AG04450 (cell line): ENCODE measurements at regions not wholly inside any gene's neighbourhood (a gene's known extent, or its start where the extent isn't known, plus 50 kb on each side); places are given as distances from the start of the nearest gene placed in this dataset.

Experiments
- CTCF ChIA-PET: fragments of 300-600, 350-600 bp; formaldehyde crosslinking; extraction: SDS; loops from one replicate; lab custom pipeline; 2022; ENCODE audit warnings: antibody characterized with exemption, inconsistent platforms; lab: Charles Lee
- POLR2A ChIA-PET: fragments of 350-600 bp; formaldehyde crosslinking; extraction: SDS; loops from one replicate; lab custom pipeline; 2021; ENCODE audit warnings: antibody characterized with exemption, inconsistent platforms; lab: Yijun Ruan, JAX
- DNase-seq: peaks from one replicate; pipeline ENCODE4 v3.0.0-alpha.2; 2011; ENCODE audit warnings: low read depth, low spot score
- H3K27ac ChIP-seq: one replicate; pipeline ENCODE4 v1.5.1; 2012; ENCODE audit warnings: low read depth, low read length, control low read depth
- H3K27me3 ChIP-seq: one replicate; pipeline ENCODE4 v1.6.0; 2012; ENCODE audit warnings: low read length; ENCODE audit not compliant: control insufficient read depth, insufficient read depth
- H3K4me3 ChIP-seq: 2 replicates; pipeline ENCODE4 v1.5.1; 2011; ENCODE audit warnings: mild to moderate bottlenecking, low read depth, low read length, control low read depth
- H3K9me3 ChIP-seq: 2 replicates; pipeline ENCODE4 v1.5.1; 2012; ENCODE audit warnings: low read length; ENCODE audit not compliant: control insufficient read depth, insufficient read depth
- TF ChIP-seq, protein P1 (sequence below): IDR thresholded peaks from 2 replicates; pipeline ENCODE4 v1.5.1; 2011; ENCODE audit warnings: low read depth, low read length, control low read depth, inconsistent platforms

DNA sequence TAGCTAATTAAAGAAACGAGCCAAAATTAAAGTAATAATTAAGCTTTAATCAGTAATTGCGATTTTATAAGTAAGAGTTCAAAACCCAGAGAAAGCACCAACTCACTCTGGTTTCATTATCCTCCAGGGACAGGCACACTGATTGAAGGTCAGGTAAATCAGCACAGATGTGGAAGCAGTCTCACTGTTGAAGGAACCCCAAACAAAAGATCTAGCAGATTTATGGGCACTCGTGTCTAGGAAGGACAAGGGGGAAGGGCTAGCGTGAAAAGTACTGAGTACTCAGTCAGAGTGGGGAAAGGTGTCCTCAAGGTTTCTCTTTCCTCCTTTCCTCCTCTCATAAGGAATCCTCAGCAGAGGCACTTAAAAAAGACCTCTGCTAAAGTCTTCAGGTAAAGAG, 320.1 kb downstream of the PYDC2 start:
- H3K27me3 ChIP-seq = no peaks in the 10 kb centered on the region
- ChIA-PET POLR2A (no interaction called here), CTCF (no interaction called here)
- TF ChIP-seq, protein P1, sequence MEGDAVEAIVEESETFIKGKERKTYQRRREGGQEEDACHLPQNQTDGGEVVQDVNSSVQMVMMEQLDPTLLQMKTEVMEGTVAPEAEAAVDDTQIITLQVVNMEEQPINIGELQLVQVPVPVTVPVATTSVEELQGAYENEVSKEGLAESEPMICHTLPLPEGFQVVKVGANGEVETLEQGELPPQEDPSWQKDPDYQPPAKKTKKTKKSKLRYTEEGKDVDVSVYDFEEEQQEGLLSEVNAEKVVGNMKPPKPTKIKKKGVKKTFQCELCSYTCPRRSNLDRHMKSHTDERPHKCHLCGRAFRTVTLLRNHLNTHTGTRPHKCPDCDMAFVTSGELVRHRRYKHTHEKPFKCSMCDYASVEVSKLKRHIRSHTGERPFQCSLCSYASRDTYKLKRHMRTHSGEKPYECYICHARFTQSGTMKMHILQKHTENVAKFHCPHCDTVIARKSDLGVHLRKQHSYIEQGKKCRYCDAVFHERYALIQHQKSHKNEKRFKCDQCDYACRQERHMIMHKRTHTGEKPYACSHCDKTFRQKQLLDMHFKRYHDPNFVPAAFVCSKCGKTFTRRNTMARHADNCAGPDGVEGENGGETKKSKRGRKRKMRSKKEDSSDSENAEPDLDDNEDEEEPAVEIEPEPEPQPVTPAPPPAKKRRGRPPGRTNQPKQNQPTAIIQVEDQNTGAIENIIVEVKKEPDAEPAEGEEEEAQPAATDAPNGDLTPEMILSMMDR = no peak
- no peak for DNase-seq
- peaks cover 10% of the 10 kb centered on the region; the same call in 1 of the 2 replicates for H3K9me3 ChIP-seq
- no peak overlapping the region for H3K27ac ChIP-seq
- H3K4me3 ChIP-seq = no peak overlapping the region

DNA sequence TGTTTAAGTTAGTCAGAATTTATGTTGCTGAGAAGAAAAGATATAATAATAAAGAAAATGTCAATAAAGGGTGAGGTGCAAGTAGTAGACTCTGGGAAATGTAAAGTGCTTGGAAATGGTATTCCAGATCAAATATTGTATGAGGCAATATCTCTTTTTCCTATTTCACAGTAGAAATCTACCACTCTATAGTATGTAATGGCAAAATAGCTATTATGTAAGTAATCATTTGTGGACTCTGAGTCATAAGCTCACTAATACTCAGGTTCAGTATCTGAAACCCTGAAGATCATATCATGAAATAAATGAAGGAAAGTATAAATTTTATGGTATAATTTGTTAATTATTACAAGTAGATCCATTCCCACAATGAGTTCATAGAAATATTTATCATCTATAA, 322.1 kb downstream of the PYDC2 start:
- ChIA-PET CTCF (no interaction called here), POLR2A (no interaction called here)
- no peak overlapping the region for H3K4me3 ChIP-seq
- DNase-seq = no peak
- TF ChIP-seq, protein P1 = no peak
- no peak overlapping the region for H3K27ac ChIP-seq
- H3K27me3 ChIP-seq = no peaks in the 10 kb centered on the region
- peaks cover 10% of the 10 kb centered on the region for H3K9me3 ChIP-seq

DNA sequence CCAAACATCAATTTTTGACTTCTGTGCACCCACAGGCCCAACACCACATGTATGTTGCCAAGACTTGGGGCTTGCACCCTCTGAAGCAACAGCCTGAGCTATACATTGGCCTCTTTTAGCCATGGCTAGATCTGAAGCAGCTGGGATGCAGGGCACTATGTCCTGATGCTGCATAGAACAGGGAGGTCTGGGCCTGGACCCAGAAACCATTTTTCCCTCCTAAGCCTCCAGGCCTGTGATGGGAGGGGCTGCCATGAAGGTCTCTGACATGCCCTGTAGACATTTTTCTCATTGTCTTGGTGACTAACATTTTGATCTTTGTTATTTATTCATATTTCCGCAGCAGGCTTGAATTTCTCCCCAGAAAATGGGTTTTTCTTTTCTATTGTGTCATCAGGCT, 330.0 kb downstream of the PYDC2 start:
- no peak overlapping the region for H3K27ac ChIP-seq
- no peak for DNase-seq
- ChIA-PET POLR2A (no interaction called here), CTCF (no interaction called here)
- no peak overlapping the region for H3K4me3 ChIP-seq
- H3K9me3 ChIP-seq = peaks cover 5% of the 10 kb centered on the region
- TF ChIP-seq, protein P1 = no peak
- H3K27me3 ChIP-seq = no peaks in the 10 kb centered on the region

DNA sequence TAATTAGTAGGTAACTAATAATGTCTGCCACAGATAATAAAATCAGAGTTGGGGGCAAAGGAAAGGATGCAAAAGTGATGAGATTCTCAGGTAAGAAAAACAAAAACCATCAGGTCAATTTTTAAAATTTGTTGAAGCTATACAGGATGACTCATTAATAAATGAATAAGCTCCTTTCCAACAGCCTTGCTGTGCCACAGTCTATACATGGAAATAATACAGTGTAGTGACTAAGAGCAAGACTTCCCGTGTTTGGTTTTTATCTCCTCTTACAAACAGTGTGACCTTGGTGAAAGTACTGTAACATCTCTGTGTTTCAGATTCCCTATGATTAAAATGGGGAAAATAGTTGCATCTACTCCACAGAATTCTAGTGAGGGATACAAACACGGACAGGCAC, 331.6 kb downstream of the PYDC2 start:
- peaks cover 7% of the 10 kb centered on the region for H3K9me3 ChIP-seq
- H3K4me3 ChIP-seq = no peak overlapping the region
- CTCF ChIA-PET = no interaction called here
- DNase-seq = no peak
- POLR2A ChIA-PET = no interaction called here
- no peaks in the 10 kb centered on the region for H3K27me3 ChIP-seq
- TF ChIP-seq, protein P1 = no peak
- H3K27ac ChIP-seq = no peak overlapping the region

DNA sequence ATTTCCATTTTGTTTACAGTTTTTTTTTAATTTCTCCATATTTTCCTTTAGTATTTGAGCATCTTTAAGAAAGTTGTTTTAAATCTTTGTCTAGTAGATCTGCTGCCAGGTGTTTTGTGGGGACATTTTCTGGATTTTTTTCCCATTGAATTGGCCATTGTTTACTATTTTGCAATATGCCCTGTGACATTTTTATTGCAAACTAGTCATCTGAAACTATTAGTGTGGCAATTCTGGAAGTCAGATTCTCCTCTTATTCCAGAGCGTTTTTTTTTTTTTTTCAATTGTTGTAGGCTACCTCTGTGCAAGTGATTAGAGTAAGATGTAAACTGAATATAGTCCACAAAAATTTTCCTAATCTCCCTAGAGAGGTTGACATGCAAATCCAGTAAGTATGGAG, 334.2 kb downstream of the PYDC2 start:
- CTCF ChIA-PET = no interaction called here
- TF ChIP-seq, protein P1 = no peak
- POLR2A ChIA-PET = no interaction called here
- peaks cover 7% of the 10 kb centered on the region; the same call in 1 of the 2 replicates for H3K9me3 ChIP-seq
- H3K27ac ChIP-seq = no peak overlapping the region
- DNase-seq = no peak
- H3K27me3 ChIP-seq = no peaks in the 10 kb centered on the region
- H3K4me3 ChIP-seq = no peak overlapping the region
